A549 (cell line): ENCODE measurements at regions not wholly inside any gene's neighbourhood (a gene's known extent, or its start where the extent isn't known, plus 50 kb on each side); places are given as distances from the start of the nearest gene placed in this dataset.

ENCODE experiments used
- HDAC2 ChIP-seq: fragments of 200-600 bp; sonication (generic); IDR thresholded peaks from 2 replicates; pipeline ENCODE4 v1.6.1; 2016
- JUN ChIP-seq, 2 experiments: fragments of >200 bp; sonication (Bioruptor Twin); formaldehyde crosslinking; IDR thresholded peaks; 2 replicates in 1 of 2; 3 replicates in 1 of 2; pipeline ENCODE4 v1.6.1; 2016 to 2017
- MAZ ChIP-seq: fragments of 150-350 bp; IDR thresholded peaks from 2 replicates; pipeline ENCODE4 v1.6.1; 2014; ENCODE audit warnings: antibody characterized with exemption, low read depth, low read length, borderline replicate concordance
- POLR2A ChIP-seq: IDR thresholded peaks from 2 replicates; pipeline ENCODE4 v1.6.1; 2012; ENCODE audit warnings: mild to moderate bottlenecking, low read length
- RAD21 ChIP-seq, 2 experiments: fragments of >200 bp in 1 of 2; sonication (Bioruptor Twin) in 1 of 2; formaldehyde crosslinking in 1 of 2; IDR thresholded peaks in 1 of 2; conservative IDR thresholded peaks in 1 of 2; 2 replicates in 1 of 2; 3 replicates in 1 of 2; pipeline ENCODE4 v1.6.1; 2012 to 2018; ENCODE audit warnings: inconsistent platforms in 1 of 2
- RARB ChIP-seq: fragments of 250-450 bp; sonication (Bioruptor Pico); IDR thresholded peaks from 2 replicates; pipeline ENCODE4 v1.8.0; 2021; ENCODE audit warnings: mild to moderate bottlenecking, moderate library complexity
- REST ChIP-seq: fragments of 200-600 bp; sonication (generic); IDR thresholded peaks from 2 replicates; pipeline ENCODE4 v1.6.1; 2016; ENCODE audit warnings: antibody characterized with exemption, mild to moderate bottlenecking, moderate library complexity
- SMC3 ChIP-seq: fragments of >200 bp; sonication (Bioruptor Twin); formaldehyde crosslinking; IDR thresholded peaks from 3 replicates; pipeline ENCODE4 v1.6.1; 2018; ENCODE audit warnings: inconsistent platforms
- TF ChIP-seq, protein P1 (sequence below): fragments of >200 bp; sonication (Bioruptor Twin); formaldehyde crosslinking; IDR thresholded peaks from 3 replicates; pipeline ENCODE4 v1.5.1; 2016

- no peak for TF ChIP-seq HDAC2
- no peak for TF ChIP-seq SMC3
- no peak for TF ChIP-seq POLR2A
- TF ChIP-seq RAD21 (conservative IDR thresholded peaks at IDR 0.05 in 1 of 2, IDR thresholded peaks at IDR 0.05 in 1 of 2): no peak
- TF ChIP-seq, protein P1, sequence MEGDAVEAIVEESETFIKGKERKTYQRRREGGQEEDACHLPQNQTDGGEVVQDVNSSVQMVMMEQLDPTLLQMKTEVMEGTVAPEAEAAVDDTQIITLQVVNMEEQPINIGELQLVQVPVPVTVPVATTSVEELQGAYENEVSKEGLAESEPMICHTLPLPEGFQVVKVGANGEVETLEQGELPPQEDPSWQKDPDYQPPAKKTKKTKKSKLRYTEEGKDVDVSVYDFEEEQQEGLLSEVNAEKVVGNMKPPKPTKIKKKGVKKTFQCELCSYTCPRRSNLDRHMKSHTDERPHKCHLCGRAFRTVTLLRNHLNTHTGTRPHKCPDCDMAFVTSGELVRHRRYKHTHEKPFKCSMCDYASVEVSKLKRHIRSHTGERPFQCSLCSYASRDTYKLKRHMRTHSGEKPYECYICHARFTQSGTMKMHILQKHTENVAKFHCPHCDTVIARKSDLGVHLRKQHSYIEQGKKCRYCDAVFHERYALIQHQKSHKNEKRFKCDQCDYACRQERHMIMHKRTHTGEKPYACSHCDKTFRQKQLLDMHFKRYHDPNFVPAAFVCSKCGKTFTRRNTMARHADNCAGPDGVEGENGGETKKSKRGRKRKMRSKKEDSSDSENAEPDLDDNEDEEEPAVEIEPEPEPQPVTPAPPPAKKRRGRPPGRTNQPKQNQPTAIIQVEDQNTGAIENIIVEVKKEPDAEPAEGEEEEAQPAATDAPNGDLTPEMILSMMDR: no peak
- TF ChIP-seq REST: no peak
- TF ChIP-seq RARB (CRISPR knock-in tag): no peak
- no peak for TF ChIP-seq JUN (IDR thresholded peaks at IDR 0.05)
- TF ChIP-seq MAZ: no peak
Measured at GRCh38 chr1:22349362-22350043, 102.1 kb upstream of the ZBTB40 start.
